Activated naive CD4-positive, alpha-beta T cell treated with anti-CD3 and anti-CD28 coated beads, Interleukin-2, amount 50 U/mL, for 72 hours (primary cell): ENCODE measurements at regions not wholly inside any gene's neighbourhood (a gene's known extent, or its start where the extent isn't known, plus 50 kb on each side); places are given as distances from the start of the nearest gene placed in this dataset.

ENCODE experiments used
- ATAC-seq, 2 donors: fragments of 150-1000 bp; cut with Tn5 transposase; 2 replicates each; pipeline ENCODE4 v1.10.0; 2021; ENCODE audit warnings: mild to moderate bottlenecking in 2 of 2, moderate library complexity in 2 of 2
- DNase-seq, 2 donors: peaks; one replicate each; pipeline ENCODE4 v3.0.0; 2021 to 2022; ENCODE audit warnings: low spot score in 2 of 2
- H3K27ac Mint-ChIP-seq, 2 donors: one replicate each; pipeline ENCODE4 v1.8.0; 2022; ENCODE audit warnings: mild to moderate bottlenecking in 2 of 2, mixed read lengths in 2 of 2
- H3K36me3 Mint-ChIP-seq, 2 donors: one replicate each; pipeline ENCODE4 v1.8.0; 2022; ENCODE audit warnings: mixed read lengths in 2 of 2
- H3K9me3 Mint-ChIP-seq, 2 donors: one replicate each; pipeline ENCODE4 v1.8.0; 2022; ENCODE audit warnings: mixed read lengths in 2 of 2

DNA sequence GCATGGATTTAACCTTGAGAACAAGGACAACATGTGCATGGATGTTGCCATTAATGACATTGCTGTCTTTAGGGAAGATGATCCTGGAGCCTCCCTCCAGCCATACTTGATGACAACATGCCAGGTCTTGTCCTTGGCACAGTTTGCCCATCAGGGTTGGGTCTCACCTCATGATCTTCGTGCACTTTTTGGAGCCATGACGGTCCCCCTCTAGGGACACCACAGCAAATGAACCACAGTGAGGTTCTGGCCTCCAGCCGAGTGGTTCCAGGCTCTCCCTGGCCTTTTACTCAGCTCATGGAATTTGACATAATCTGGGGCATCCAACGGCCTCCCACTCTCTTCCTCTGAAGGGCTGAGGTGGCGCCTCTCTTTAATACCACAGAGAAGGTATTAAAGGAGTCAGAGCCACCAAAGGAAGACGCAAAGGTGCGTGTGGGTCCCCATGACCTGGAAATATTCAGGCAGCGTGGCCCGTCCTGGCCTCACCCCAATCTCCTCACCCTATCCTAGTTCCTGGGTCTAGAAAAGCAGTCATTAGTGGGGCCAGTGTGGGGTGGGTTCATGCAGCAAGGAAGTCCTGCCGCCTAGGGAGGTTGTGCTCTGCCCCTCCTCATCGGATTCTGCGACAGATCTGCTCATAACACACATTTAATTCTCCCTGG lies 184.8 kb downstream of the CXCL12 start:
- Mint-ChIP-seq H3K27ac (no peak overlapping the region), H3K9me3 (peaks cover 0 to 3% of the 10 kb centered on the region in 2 donors), H3K36me3 (no peaks in the 10 kb centered on the region)
- no peak for DNase-seq
- no peak for ATAC-seq

- H3K36me3 Mint-ChIP-seq: no peaks in the 10 kb centered on the region
- no peak overlapping the region for H3K27ac Mint-ChIP-seq
- H3K9me3 Mint-ChIP-seq: peaks cover 0 to 3% of the 10 kb centered on the region in 2 donors
- ATAC-seq: no peak
- DNase-seq: no peak
Observed at GRCh38 chr10:44199267-44199666, 185.6 kb downstream of the CXCL12 start.

DNA sequence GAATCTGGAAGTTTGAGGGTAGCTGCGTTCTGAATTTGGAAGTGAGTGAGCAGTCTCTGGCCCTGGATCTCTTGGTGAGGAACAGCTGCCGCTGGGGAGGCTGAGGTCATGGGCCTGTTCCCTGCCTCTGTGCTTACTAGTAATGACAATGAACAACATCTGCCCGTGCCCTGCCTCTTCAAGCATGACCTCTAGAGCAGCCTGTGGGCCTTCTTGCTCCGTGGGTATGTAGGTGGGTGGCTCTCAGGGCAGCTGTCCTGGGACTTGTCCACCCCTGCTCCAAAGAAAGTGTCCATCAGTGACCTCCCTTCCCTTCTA lies 186.2 kb downstream of the CXCL12 start:
- no peak for ATAC-seq
- DNase-seq: no peak
- peaks cover 0 to 3% of the 10 kb centered on the region in 2 donors for H3K9me3 Mint-ChIP-seq
- H3K27ac Mint-ChIP-seq: no peak overlapping the region
- no peaks in the 10 kb centered on the region for H3K36me3 Mint-ChIP-seq

DNA sequence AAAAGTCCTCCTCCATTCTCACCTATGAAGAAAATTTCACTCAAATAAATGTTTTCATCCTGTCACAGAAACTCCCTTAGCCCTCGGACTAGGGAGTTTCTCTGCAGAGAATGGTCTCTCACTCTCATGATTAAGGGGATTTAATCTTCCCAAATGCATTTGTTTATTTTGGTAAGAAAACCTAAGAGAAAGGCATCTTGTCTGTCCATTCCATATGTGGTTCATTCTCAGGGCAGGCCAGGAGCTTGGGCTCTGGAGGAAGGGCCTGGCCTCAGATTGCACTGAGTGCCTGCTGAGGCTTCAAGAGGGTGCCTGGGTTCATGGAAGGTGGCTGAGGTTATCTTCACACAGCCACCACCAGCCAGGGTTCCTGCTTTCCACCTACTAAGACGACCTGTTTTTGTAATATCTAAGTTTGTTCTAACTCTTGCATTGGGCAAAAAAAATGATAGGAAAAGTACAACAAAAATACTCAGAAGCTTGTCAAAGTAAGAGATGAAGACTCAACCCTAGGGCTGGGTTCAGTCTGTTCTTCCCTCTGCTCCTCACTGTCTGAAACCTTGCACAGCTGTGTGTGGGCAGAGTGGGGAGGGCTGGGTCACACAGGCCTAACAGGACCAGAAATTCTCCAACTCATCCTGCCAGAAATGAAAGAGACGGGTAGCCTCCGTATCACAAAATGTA lies 186.7 kb downstream of the CXCL12 start:
- Mint-ChIP-seq H3K36me3 (no peaks in the 10 kb centered on the region), H3K9me3 (peaks cover 0 to 3% of the 10 kb centered on the region in 2 donors), H3K27ac (no peak overlapping the region)
- no peak for DNase-seq
- ATAC-seq: no peak

GRCh38 chr10:44197646-44198045 lies 187.3 kb downstream of the CXCL12 start:
- no peak overlapping the region for H3K27ac Mint-ChIP-seq
- no peaks in the 10 kb centered on the region for H3K9me3 Mint-ChIP-seq
- no peaks in the 10 kb centered on the region for H3K36me3 Mint-ChIP-seq
- DNase-seq (no peak), ATAC-seq (no peak)

- Mint-ChIP-seq H3K9me3 (no peaks in the 10 kb centered on the region), H3K36me3 (no peaks in the 10 kb centered on the region), H3K27ac (no peak overlapping the region)
- ATAC-seq: no peak
- DNase-seq: no peak
Observed at GRCh38 chr10:44196336-44196735, 188.6 kb downstream of the CXCL12 start.

GRCh38 chr10:44196008-44196320 lies 188.9 kb downstream of the CXCL12 start:
- DNase-seq (no peak), ATAC-seq (no peak)
- Mint-ChIP-seq H3K27ac (no peak overlapping the region), H3K9me3 (peaks cover 2% of the 10 kb centered on the region in 2 donors), H3K36me3 (no peaks in the 10 kb centered on the region)

GRCh38 chr10:44195112-44196007 lies 189.5 kb downstream of the CXCL12 start:
- DNase-seq (no peak), ATAC-seq (no peak)
- peaks cover 4 to 5% of the 10 kb centered on the region in 2 donors for H3K9me3 Mint-ChIP-seq
- H3K27ac Mint-ChIP-seq: no peak overlapping the region
- no peaks in the 10 kb centered on the region for H3K36me3 Mint-ChIP-seq

DNA sequence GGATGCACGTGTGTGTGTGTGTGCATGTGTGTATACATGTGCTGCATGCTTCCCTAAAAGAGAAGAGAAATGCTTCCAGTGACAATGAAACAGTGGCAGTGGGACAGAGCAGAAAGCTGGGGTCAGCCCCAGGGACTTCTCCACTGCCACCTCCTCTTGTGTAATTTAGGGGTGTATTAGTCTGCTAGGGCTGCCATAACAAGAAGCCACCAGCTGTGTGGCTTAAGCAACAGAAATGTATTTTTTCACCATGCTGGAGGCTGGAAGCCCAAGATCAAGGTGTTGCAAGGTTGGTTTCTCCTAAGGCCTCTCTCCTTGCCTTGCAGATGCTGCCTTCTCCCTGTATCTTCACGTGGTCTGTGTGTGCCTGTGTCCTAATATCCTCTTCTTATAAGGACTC lies 190.5 kb downstream of the CXCL12 start:
- no peak for DNase-seq

GRCh38 chr10:44193567-44194220 lies 191.2 kb downstream of the CXCL12 start:
- Mint-ChIP-seq H3K27ac (no peak overlapping the region), H3K36me3 (no peaks in the 10 kb centered on the region), H3K9me3 (peaks cover 4 to 5% of the 10 kb centered on the region in 2 donors)
- DNase-seq (no peak), ATAC-seq (no peak)

More for the DNA sequence above, 190.5 kb downstream of the CXCL12 start:
- H3K27ac Mint-ChIP-seq: no peak overlapping the region
- peaks cover 4 to 5% of the 10 kb centered on the region in 2 donors for H3K9me3 Mint-ChIP-seq
- no peak for ATAC-seq
- H3K36me3 Mint-ChIP-seq: no peaks in the 10 kb centered on the region

- Mint-ChIP-seq H3K27ac (no peak overlapping the region), H3K36me3 (no peaks in the 10 kb centered on the region), H3K9me3 (peaks cover 4 to 5% of the 10 kb centered on the region in 2 donors)
- DNase-seq: no peak
- ATAC-seq: no peak
Observed at GRCh38 chr10:44193166-44193565, 191.7 kb downstream of the CXCL12 start.

DNA sequence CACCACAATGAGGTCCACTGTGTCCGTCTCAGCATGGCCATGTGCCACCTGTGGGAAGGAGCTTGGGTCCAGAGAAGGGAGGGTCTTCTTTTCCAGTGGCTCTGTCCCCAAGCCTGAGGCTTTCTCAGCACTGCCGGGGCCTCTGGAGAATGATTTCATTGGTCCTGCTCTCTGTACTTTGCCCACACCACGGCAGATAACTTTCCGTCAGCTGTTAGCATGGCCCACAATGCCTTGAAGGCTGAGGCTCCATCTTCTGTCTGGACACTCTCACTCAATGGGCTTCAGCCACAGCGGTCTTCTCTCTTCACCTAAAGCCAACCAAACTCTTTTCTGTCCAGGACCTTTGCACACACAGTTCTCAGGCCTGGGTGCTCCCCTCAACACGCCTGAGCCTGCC lies 192.5 kb downstream of the CXCL12 start:
- Mint-ChIP-seq H3K36me3 (no peaks in the 10 kb centered on the region), H3K27ac (no peak overlapping the region), H3K9me3 (peaks cover 4 to 5% of the 10 kb centered on the region in 2 donors)
- DNase-seq: no peak
- no peak for ATAC-seq

GRCh38 chr10:44190541-44190940 lies 194.4 kb downstream of the CXCL12 start:
- H3K36me3 Mint-ChIP-seq: no peaks in the 10 kb centered on the region
- H3K27ac Mint-ChIP-seq: no peak overlapping the region
- H3K9me3 Mint-ChIP-seq: peaks cover 4 to 5% of the 10 kb centered on the region in 2 donors
- DNase-seq (no peak), ATAC-seq (no peak)

DNA sequence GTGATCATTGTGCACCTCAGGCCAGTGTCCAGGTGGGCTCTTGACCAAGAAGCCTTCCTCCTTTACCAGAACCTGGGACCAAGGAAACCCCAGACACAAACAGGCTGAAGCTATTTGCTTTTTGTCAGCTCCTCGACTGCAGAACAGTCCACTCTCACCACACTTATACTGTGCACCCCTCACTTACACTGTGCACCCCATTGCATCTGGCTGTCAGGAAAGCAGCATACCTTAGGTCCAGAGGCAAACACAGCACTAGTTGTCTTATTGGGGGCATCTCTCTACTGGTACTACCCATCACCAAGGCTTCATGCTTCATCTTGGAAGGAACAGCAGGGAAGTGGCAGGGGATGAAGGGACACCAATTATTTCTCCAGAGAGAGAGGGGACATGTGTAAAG lies 198.1 kb downstream of the CXCL12 start:
- DNase-seq (no peak), ATAC-seq (no peak)
- Mint-ChIP-seq H3K27ac (no peak overlapping the region), H3K9me3 (peaks cover 4 to 11% of the 10 kb centered on the region in 2 donors), H3K36me3 (no peaks in the 10 kb centered on the region)

GRCh38 chr10:44186150-44186549 lies 198.7 kb downstream of the CXCL12 start:
- no peak overlapping the region for H3K27ac Mint-ChIP-seq
- ATAC-seq (no peak), DNase-seq (no peak)
- no peaks in the 10 kb centered on the region for H3K36me3 Mint-ChIP-seq
- H3K9me3 Mint-ChIP-seq: peaks cover 4 to 11% of the 10 kb centered on the region in 2 donors

GRCh38 chr10:44185315-44185666 lies 199.6 kb downstream of the CXCL12 start:
- no peaks in the 10 kb centered on the region for H3K36me3 Mint-ChIP-seq
- no peak overlapping the region for H3K27ac Mint-ChIP-seq
- no peak for ATAC-seq
- H3K9me3 Mint-ChIP-seq: peaks cover 0 to 6% of the 10 kb centered on the region in 2 donors
- no peak for DNase-seq
